ENCODE measurements at regions not wholly inside any gene's neighbourhood (a gene's known extent, or its start where the extent isn't known, plus 50 kb on each side); places are given as distances from the start of the nearest gene placed in this dataset.

GRCh38 chr2:20515290-20516220 is 68.7 kb downstream of the RHOB start:
- Histone ChIP-seq H3K4me2 (ENCODE audit: low read depth, low read length) (no peak overlapping the region), H2BK20ac (ENCODE audit: low read depth, low read length) (peak overlapping the region; percentile 80), H4K5ac (ENCODE audit: low read depth, low read length) (peak overlapping the region; percentile 66), H3K36me3 (ENCODE audit: control insufficient read depth, insufficient read depth, low read length) (no peaks in the 10 kb centered on the region), H4K20me1 (ENCODE audit: insufficient read depth, low read length) (no peaks in the 10 kb centered on the region), H3K9me3 (ENCODE audit: control insufficient read depth, insufficient read depth, low read length) (peaks cover 2% of the 10 kb centered on the region; the same call in 1 of the 2 replicates), H3K9me1 (ENCODE audit: insufficient read depth, low read length) (peaks cover 17% of the 10 kb centered on the region), H2AK9ac (replicated peaks; ENCODE audit: low read depth, low read length, poor library complexity) (peak overlapping the region; percentile 6), H3K4ac (ENCODE audit: low read depth, low read length) (peak overlapping the region; percentile 87), H3K56ac (ENCODE audit: extremely low read depth, insufficient read depth, low read length) (no peak overlapping the region), H2BK5ac (ENCODE audit: low read depth, low read length, poor library complexity, severe bottlenecking) (peak overlapping the region; percentile 78), H4K8ac (ENCODE audit: low read depth in 2 of 2, low read length in 2 of 2) (peak overlapping the region in 1 of 2 experiments; percentile 56; a peak in 2 of 4 replicates), H3K4me3 (ENCODE audit: insufficient read depth, low read depth, low read length) (no peak overlapping the region), H3K18ac (ENCODE audit: low read depth, low read length) (peak overlapping the region; percentile 50), H3K9ac (ENCODE audit: low read depth, low read length) (no peak overlapping the region), H3K27me3 (ENCODE audit: control insufficient read depth, insufficient read depth, low read length) (no peaks in the 10 kb centered on the region), H3K14ac (replicated peaks; ENCODE audit: low read depth, low read length) (peak overlapping the region; percentile 38), H3K27ac (ENCODE audit: insufficient read depth, low read length) (peak overlapping the region; percentile 38; the same call in 1 of the 2 replicates), H4K91ac (ENCODE audit: insufficient read depth, low read depth, low read length) (peak overlapping the region; percentile 79), H2BK15ac (ENCODE audit: low read depth, low read length) (peak overlapping the region; percentile 58; the same call in 2 of the 3 replicates), H2BK120ac (ENCODE audit: low read depth, low read length) (peak overlapping the region; percentile 85), H2AFZ (replicated peaks; ENCODE audit: low read length, poor library complexity) (peak overlapping the region; percentile 75), H3K23ac (ENCODE audit: low read depth, low read length) (no peak overlapping the region), H3K4me1 (ENCODE audit: control insufficient read depth, insufficient read depth, low read length) (peaks cover 16% of the 10 kb centered on the region), H2AK5ac (ENCODE audit: low read depth, low read length) (peak overlapping the region; percentile 80), H3K79me1 (ENCODE audit: low read depth in 1 of 2, low read length in 2 of 2) (no peaks in the 10 kb centered on the region)
- dilution Hi-C loops (cut with HindIII; ENCODE audit: low sequenced_read_pairs, unreplicated experiment) (no loop called here), in situ Hi-C loops (cut with MboI; ENCODE audit: low sequenced_read_pairs) (no loop called here), intact Hi-C loops (cut with micrococcal nuclease) (no loop called here)
- ATAC-seq (ENCODE audit: low read depth) (peak; percentile 12), DNase-seq (no peak)
- CTCF ChIA-PET = no interaction called here
- TF ChIP-seq USF2 (IDR thresholded peaks at IDR 0.05; ENCODE audit: low read depth, low read length) = peak; percentile 61
- no peak for TF ChIP-seq CHD1 (IDR thresholded peaks at IDR 0.05; ENCODE audit: low read depth, low read length)
- BruUV-seq (replicated peaks) = no TSS peak
- 90% methylated on average over 4 of the region's 14 CpGs; no CpG with 5 or more reads in 1 of the 2 experiments for WGBS, 2 experiments (ENCODE audit: extremely low coverage in 2 of 2, insufficient read length in 1 of 2)
- POLR2A ChIA-PET (ENCODE audit: unreplicated experiment) = no interaction called here
